ENCODE measurements at regions not wholly inside any gene's neighbourhood (a gene's known extent, or its start where the extent isn't known, plus 50 kb on each side); places are given as distances from the start of the nearest gene placed in this dataset.
"Not testable (repeated sequence)": the region's sequence is repeated elsewhere in the genome, so short reads cannot be mapped to it uniquely, and the experiment has no call there.

- no peaks in the 10 kb centered on the region for H3K36me3 ChIP-seq
- H3K27me3 ChIP-seq = no peaks in the 10 kb centered on the region
- H3K4me3 ChIP-seq = no peak overlapping the region
- intact Hi-C loops (cut with DNase I; ENCODE audit: low total_unique reads) = no loop called here
- no peak for DNase-seq
- H3K4me1 ChIP-seq = no peaks in the 10 kb centered on the region
- no peaks in the 10 kb centered on the region for H3K9me3 ChIP-seq
- no peak for TF ChIP-seq CTCF (IDR thresholded peaks at IDR 0.05)
- no peak overlapping the region for H3K27ac ChIP-seq
Measured at GRCh38 chr7:68401313-68401712, 1197.0 kb upstream of the AUTS2 start.

- H3K27me3 ChIP-seq = no peaks in the 10 kb centered on the region
- no peak overlapping the region for H3K27ac ChIP-seq
- H3K36me3 ChIP-seq = no peaks in the 10 kb centered on the region
- H3K4me3 ChIP-seq = no peak overlapping the region
- H3K9me3 ChIP-seq = no peaks in the 10 kb centered on the region
- H3K4me1 ChIP-seq = no peaks in the 10 kb centered on the region
- no peak for TF ChIP-seq CTCF (IDR thresholded peaks at IDR 0.05)
- intact Hi-C loops (cut with DNase I; ENCODE audit: low total_unique reads) = no loop called here
- no peak for DNase-seq
Measured at GRCh38 chr7:68406480-68406879, 1191.8 kb upstream of the AUTS2 start.

- intact Hi-C loops (cut with DNase I; ENCODE audit: low total_unique reads) = no loop called here
- TF ChIP-seq CTCF (IDR thresholded peaks at IDR 0.05) = no peak
Measured at GRCh38 chr7:68407460-68407859, 1190.8 kb upstream of the AUTS2 start.

GRCh38 chr7:68408873-68409272 lies 1189.4 kb upstream of the AUTS2 start:
- intact Hi-C loops (cut with DNase I; ENCODE audit: low total_unique reads) = no loop called here
- Histone ChIP-seq H3K27me3 (no peaks in the 10 kb centered on the region), H3K4me3 (no peak overlapping the region), H3K27ac (no peak overlapping the region), H3K9me3 (no peaks in the 10 kb centered on the region), H3K36me3 (no peaks in the 10 kb centered on the region), H3K4me1 (no peaks in the 10 kb centered on the region)
- no peak for DNase-seq
- no peak for TF ChIP-seq CTCF (IDR thresholded peaks at IDR 0.05)

More at GRCh38 chr7:68407460-68407859, 1190.8 kb upstream of the AUTS2 start:
- Histone ChIP-seq H3K27ac (no peak overlapping the region), H3K4me1 (no peaks in the 10 kb centered on the region), H3K9me3 (no peaks in the 10 kb centered on the region), H3K36me3 (no peaks in the 10 kb centered on the region), H3K27me3 (no peaks in the 10 kb centered on the region), H3K4me3 (no peak overlapping the region)
- no peak for DNase-seq

- H3K4me1 ChIP-seq = no peaks in the 10 kb centered on the region
- H3K27ac ChIP-seq = no peak overlapping the region
- no peak overlapping the region for H3K4me3 ChIP-seq
- H3K9me3 ChIP-seq = no peaks in the 10 kb centered on the region
- no peaks in the 10 kb centered on the region for H3K27me3 ChIP-seq
- TF ChIP-seq CTCF (IDR thresholded peaks at IDR 0.05) = no peak
- no peaks in the 10 kb centered on the region for H3K36me3 ChIP-seq
- DNase-seq = no peak
- intact Hi-C loops (cut with DNase I; ENCODE audit: low total_unique reads) = no loop called here
Measured at GRCh38 chr7:68409851-68410250, 1188.4 kb upstream of the AUTS2 start.

- H3K27me3 ChIP-seq; DNase-seq; H3K27ac ChIP-seq; H3K36me3 ChIP-seq; H3K4me1 ChIP-seq; H3K4me3 ChIP-seq; intact Hi-C loops (cut with DNase I; ENCODE audit: low total_unique reads); H3K9me3 ChIP-seq: not testable (repeated sequence)
Measured at GRCh38 chr7:68410693-68411092, 1187.6 kb upstream of the AUTS2 start.
